Activated CD8-positive, alpha-beta T cell treated with anti-CD3 and anti-CD28 coated beads, Interleukin-2, amount 10 ng/mL, durations not matched to agents 7 days and 5 days (primary cell): ENCODE measurements at regions not wholly inside any gene's neighbourhood (a gene's known extent, or its start where the extent isn't known, plus 50 kb on each side); places are given as distances from the start of the nearest gene placed in this dataset.

ENCODE experiments used
- ATAC-seq: fragments of 150-1000 bp; cut with Tn5 transposase; one replicate; pipeline ENCODE4 v1.10.0; 2021; ENCODE audit warnings: moderate library complexity
- CTCF ChIA-PET: fragments of 350-600 bp; sonication (Branson Sonifier 250); formaldehyde crosslinking; loops from one replicate; lab custom pipeline; 2021; ENCODE audit warnings: antibody characterized with exemption; lab: Charles Lee
- POLR2A ChIA-PET: fragments of 350-600 bp; sonication (Branson Sonifier 250); formaldehyde crosslinking; loops from one replicate; lab custom pipeline; 2021; ENCODE audit warnings: antibody characterized with exemption; lab: Charles Lee
- DNase-seq: peaks from one replicate; pipeline ENCODE4 v3.0.0-alpha.2; 2020
- H3K27ac Mint-ChIP-seq: one replicate; pipeline ENCODE4 v1.8.0; 2021; ENCODE audit warnings: mild to moderate bottlenecking, mixed read lengths
- H3K27me3 Mint-ChIP-seq: one replicate; pipeline ENCODE4 v1.8.0; 2021; ENCODE audit warnings: low read depth, mixed read lengths
- H3K36me3 Mint-ChIP-seq: one replicate; pipeline ENCODE4 v1.8.0; 2021; ENCODE audit warnings: low read depth, mixed read lengths
- H3K4me1 Mint-ChIP-seq: one replicate; pipeline ENCODE4 v1.8.0; 2021; ENCODE audit warnings: low read depth, mixed read lengths
- H3K4me3 Mint-ChIP-seq: one replicate; pipeline ENCODE4 v1.8.0; 2021; ENCODE audit warnings: mild to moderate bottlenecking, mixed read lengths
- H3K9me3 Mint-ChIP-seq: one replicate; pipeline ENCODE4 v1.8.0; 2022; ENCODE audit warnings: mixed read lengths; ENCODE audit not compliant: insufficient read depth

GRCh38 chr2:18262601-18263000 is 297.9 kb downstream of the RDH14 start:
- POLR2A ChIA-PET: no interaction called here
- CTCF ChIA-PET: no interaction called here
- ATAC-seq (no peak), DNase-seq (no peak)
- Mint-ChIP-seq H3K9me3 (no peaks in the 10 kb centered on the region), H3K36me3 (no peaks in the 10 kb centered on the region), H3K27me3 (no peaks in the 10 kb centered on the region), H3K27ac (no peak overlapping the region), H3K4me1 (no peaks in the 10 kb centered on the region), H3K4me3 (no peak overlapping the region)

GRCh38 chr2:18253686-18254197 is 306.7 kb downstream of the RDH14 start:
- no peaks in the 10 kb centered on the region for H3K9me3 Mint-ChIP-seq
- CTCF ChIA-PET: no interaction called here
- no peaks in the 10 kb centered on the region for H3K36me3 Mint-ChIP-seq

GRCh38 chr2:18251486-18251885 is 309.0 kb downstream of the RDH14 start:
- Mint-ChIP-seq H3K4me1 (no peaks in the 10 kb centered on the region), H3K4me3 (no peak overlapping the region), H3K36me3 (no peaks in the 10 kb centered on the region), H3K27me3 (no peaks in the 10 kb centered on the region), H3K27ac (no peak overlapping the region), H3K9me3 (no peaks in the 10 kb centered on the region)
- POLR2A ChIA-PET: no interaction called here
- DNase-seq: no peak
- CTCF ChIA-PET: interaction anchor here (1.0 kb wide), 1 partner anchor 40 kb away, joined by 3 read pairs; no protein-coding TSS in a partner anchor
- no peak for ATAC-seq

More at GRCh38 chr2:18253686-18254197, 306.7 kb downstream of the RDH14 start:
- POLR2A ChIA-PET: no interaction called here
- no peak overlapping the region for H3K27ac Mint-ChIP-seq
- DNase-seq (no peak), ATAC-seq (no peak)
- H3K27me3 Mint-ChIP-seq: no peaks in the 10 kb centered on the region
- H3K4me1 Mint-ChIP-seq: no peaks in the 10 kb centered on the region
- no peak overlapping the region for H3K4me3 Mint-ChIP-seq

- POLR2A ChIA-PET: no interaction called here
Measured at GRCh38 chr2:18247282-18248110, 313.0 kb downstream of the RDH14 start.

GRCh38 chr2:18245375-18245774 is 315.1 kb downstream of the RDH14 start:
- ATAC-seq (no peak), DNase-seq (no peak)
- CTCF ChIA-PET: no interaction called here
- H3K36me3 Mint-ChIP-seq: no peaks in the 10 kb centered on the region
- H3K27me3 Mint-ChIP-seq: no peaks in the 10 kb centered on the region
- no peaks in the 10 kb centered on the region for H3K9me3 Mint-ChIP-seq
- no peak overlapping the region for H3K4me3 Mint-ChIP-seq
- H3K4me1 Mint-ChIP-seq: no peaks in the 10 kb centered on the region
- H3K27ac Mint-ChIP-seq: no peak overlapping the region
- POLR2A ChIA-PET: no interaction called here

More at GRCh38 chr2:18247282-18248110, 313.0 kb downstream of the RDH14 start:
- DNase-seq (no peak), ATAC-seq (no peak)
- Mint-ChIP-seq H3K9me3 (no peaks in the 10 kb centered on the region), H3K4me3 (no peak overlapping the region), H3K27me3 (no peaks in the 10 kb centered on the region), H3K27ac (no peak overlapping the region), H3K36me3 (no peaks in the 10 kb centered on the region), H3K4me1 (no peaks in the 10 kb centered on the region)
- CTCF ChIA-PET: no interaction called here

GRCh38 chr2:18244845-18245244 is 315.6 kb downstream of the RDH14 start:
- H3K27ac Mint-ChIP-seq: no peak overlapping the region
- ChIA-PET POLR2A (no interaction called here), CTCF (no interaction called here)
- ATAC-seq: no peak
- no peak for DNase-seq
- H3K4me1 Mint-ChIP-seq: no peaks in the 10 kb centered on the region
- H3K36me3 Mint-ChIP-seq: no peaks in the 10 kb centered on the region
- H3K9me3 Mint-ChIP-seq: no peaks in the 10 kb centered on the region
- no peaks in the 10 kb centered on the region for H3K27me3 Mint-ChIP-seq
- no peak overlapping the region for H3K4me3 Mint-ChIP-seq

- Mint-ChIP-seq H3K4me1 (no peaks in the 10 kb centered on the region), H3K4me3 (no peak overlapping the region), H3K27me3 (no peaks in the 10 kb centered on the region), H3K36me3 (no peaks in the 10 kb centered on the region), H3K27ac (no peak overlapping the region), H3K9me3 (no peaks in the 10 kb centered on the region)
- ChIA-PET CTCF (no interaction called here), POLR2A (no interaction called here)
- ATAC-seq (no peak), DNase-seq (no peak)
Measured at GRCh38 chr2:18243816-18244215, 316.6 kb downstream of the RDH14 start.

GRCh38 chr2:18242716-18243115 is 317.7 kb downstream of the RDH14 start:
- Mint-ChIP-seq H3K4me1 (no peaks in the 10 kb centered on the region), H3K27ac (no peak overlapping the region), H3K27me3 (no peaks in the 10 kb centered on the region), H3K9me3 (no peaks in the 10 kb centered on the region), H3K4me3 (no peak overlapping the region), H3K36me3 (no peaks in the 10 kb centered on the region)
- DNase-seq (no peak), ATAC-seq (no peak)
- ChIA-PET POLR2A (no interaction called here), CTCF (no interaction called here)

- H3K27me3 Mint-ChIP-seq: no peaks in the 10 kb centered on the region
- H3K36me3 Mint-ChIP-seq: no peaks in the 10 kb centered on the region
- no peaks in the 10 kb centered on the region for H3K9me3 Mint-ChIP-seq
- ATAC-seq: no peak
- no peak overlapping the region for H3K27ac Mint-ChIP-seq
- no peak for DNase-seq
- ChIA-PET CTCF (no interaction called here), POLR2A (no interaction called here)
- H3K4me1 Mint-ChIP-seq: no peaks in the 10 kb centered on the region
- H3K4me3 Mint-ChIP-seq: no peak overlapping the region
Measured at GRCh38 chr2:18238209-18238608, 322.2 kb downstream of the RDH14 start.

- Mint-ChIP-seq H3K9me3 (no peaks in the 10 kb centered on the region), H3K27ac (no peak overlapping the region), H3K27me3 (no peaks in the 10 kb centered on the region), H3K4me3 (no peak overlapping the region), H3K4me1 (no peaks in the 10 kb centered on the region), H3K36me3 (no peaks in the 10 kb centered on the region)
- ChIA-PET POLR2A (no interaction called here), CTCF (no interaction called here)
- DNase-seq: no peak
- ATAC-seq: no peak
Measured at GRCh38 chr2:18237298-18237697, 323.2 kb downstream of the RDH14 start.

GRCh38 chr2:18232731-18233438 is 327.6 kb downstream of the RDH14 start:
- H3K36me3 Mint-ChIP-seq: no peaks in the 10 kb centered on the region
- H3K27ac Mint-ChIP-seq: no peak overlapping the region
- ChIA-PET POLR2A (no interaction called here), CTCF (no interaction called here)
- H3K4me1 Mint-ChIP-seq: no peaks in the 10 kb centered on the region
- no peaks in the 10 kb centered on the region for H3K27me3 Mint-ChIP-seq
- no peak for ATAC-seq
- no peak overlapping the region for H3K4me3 Mint-ChIP-seq
- H3K9me3 Mint-ChIP-seq: no peaks in the 10 kb centered on the region
- DNase-seq: no peak

- DNase-seq (no peak), ATAC-seq (no peak)
- Mint-ChIP-seq H3K27ac (no peak overlapping the region), H3K4me1 (no peaks in the 10 kb centered on the region), H3K27me3 (no peaks in the 10 kb centered on the region), H3K36me3 (no peaks in the 10 kb centered on the region), H3K4me3 (no peak overlapping the region), H3K9me3 (no peaks in the 10 kb centered on the region)
- ChIA-PET POLR2A (no interaction called here), CTCF (no interaction called here)
Measured at GRCh38 chr2:18230668-18231067, 329.8 kb downstream of the RDH14 start.
